ENCODE measurements at regions not wholly inside any gene's neighbourhood (a gene's known extent, or its start where the extent isn't known, plus 50 kb on each side); places are given as distances from the start of the nearest gene placed in this dataset.

DNA sequence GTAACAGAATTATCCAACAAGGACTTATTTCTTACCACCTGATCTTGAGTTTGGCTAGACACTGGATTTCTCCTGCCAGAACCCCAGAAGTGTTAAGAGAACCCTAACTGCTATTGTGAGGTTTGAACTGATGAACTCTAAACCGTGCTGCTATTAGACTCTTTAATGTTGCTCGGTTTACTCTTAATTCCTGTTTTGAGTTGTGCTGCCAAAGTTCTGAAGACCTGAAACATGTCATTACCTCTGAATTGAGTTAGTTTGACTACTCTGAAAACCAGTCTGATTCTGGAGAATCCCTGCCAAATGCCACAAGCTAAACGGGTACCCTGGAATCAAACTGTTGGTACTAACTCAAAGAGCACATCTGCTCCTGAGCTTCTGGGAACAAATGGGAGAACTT is 215.5 kb downstream of the KLF12 start:
- DNase-seq (ENCODE audit: low read depth, low spot score) (no peak), ATAC-seq (no peak)
- no peaks in the 10 kb centered on the region for H3K4me1 ChIP-seq (ENCODE audit: control insufficient read depth, insufficient read depth, low read length)
- BruUV-seq (replicated peaks) = no TSS peak
- in situ Hi-C loops (cut with HindIII; ENCODE audit: low pct_unique_long_range_greater_than_20kb, low sequenced_read_pairs) (no loop called here), intact Hi-C loops (cut with micrococcal nuclease; ENCODE audit: unreplicated experiment) (no loop called here)
- POLR2A ChIA-PET = no interaction called here
- no peak overlapping the region for H3K4me3 ChIP-seq (ENCODE audit: low read depth in 2 of 2, low read length in 2 of 2)
- CTCF ChIA-PET = no interaction called here
- no peaks in the 10 kb centered on the region for H3K36me3 ChIP-seq (ENCODE audit: control insufficient read depth, insufficient read depth, low read length)
- no peaks in the 10 kb centered on the region for H3K9me3 ChIP-seq (ENCODE audit: control insufficient read depth, insufficient read depth, low read depth, low read length)
- H3K27ac ChIP-seq (ENCODE audit: low read length) = no peak overlapping the region
- TF ChIP-seq SIN3A (IDR thresholded peaks at IDR 0.05; ENCODE audit: borderline replicate concordance, insufficient read depth, low read depth, low read length) (no peak), POLR2AphosphoS5 (IDR thresholded peaks at IDR 0.05; ENCODE audit: low read depth, low read length) (no peak), TCF7L2 (IDR thresholded peaks at IDR 0.05; ENCODE audit: low read depth, low read length) (no peak)
- TF ChIP-seq, protein P1, sequence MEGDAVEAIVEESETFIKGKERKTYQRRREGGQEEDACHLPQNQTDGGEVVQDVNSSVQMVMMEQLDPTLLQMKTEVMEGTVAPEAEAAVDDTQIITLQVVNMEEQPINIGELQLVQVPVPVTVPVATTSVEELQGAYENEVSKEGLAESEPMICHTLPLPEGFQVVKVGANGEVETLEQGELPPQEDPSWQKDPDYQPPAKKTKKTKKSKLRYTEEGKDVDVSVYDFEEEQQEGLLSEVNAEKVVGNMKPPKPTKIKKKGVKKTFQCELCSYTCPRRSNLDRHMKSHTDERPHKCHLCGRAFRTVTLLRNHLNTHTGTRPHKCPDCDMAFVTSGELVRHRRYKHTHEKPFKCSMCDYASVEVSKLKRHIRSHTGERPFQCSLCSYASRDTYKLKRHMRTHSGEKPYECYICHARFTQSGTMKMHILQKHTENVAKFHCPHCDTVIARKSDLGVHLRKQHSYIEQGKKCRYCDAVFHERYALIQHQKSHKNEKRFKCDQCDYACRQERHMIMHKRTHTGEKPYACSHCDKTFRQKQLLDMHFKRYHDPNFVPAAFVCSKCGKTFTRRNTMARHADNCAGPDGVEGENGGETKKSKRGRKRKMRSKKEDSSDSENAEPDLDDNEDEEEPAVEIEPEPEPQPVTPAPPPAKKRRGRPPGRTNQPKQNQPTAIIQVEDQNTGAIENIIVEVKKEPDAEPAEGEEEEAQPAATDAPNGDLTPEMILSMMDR (IDR thresholded peaks at IDR 0.05) = no peak
- TF ChIP-seq, protein P2, sequence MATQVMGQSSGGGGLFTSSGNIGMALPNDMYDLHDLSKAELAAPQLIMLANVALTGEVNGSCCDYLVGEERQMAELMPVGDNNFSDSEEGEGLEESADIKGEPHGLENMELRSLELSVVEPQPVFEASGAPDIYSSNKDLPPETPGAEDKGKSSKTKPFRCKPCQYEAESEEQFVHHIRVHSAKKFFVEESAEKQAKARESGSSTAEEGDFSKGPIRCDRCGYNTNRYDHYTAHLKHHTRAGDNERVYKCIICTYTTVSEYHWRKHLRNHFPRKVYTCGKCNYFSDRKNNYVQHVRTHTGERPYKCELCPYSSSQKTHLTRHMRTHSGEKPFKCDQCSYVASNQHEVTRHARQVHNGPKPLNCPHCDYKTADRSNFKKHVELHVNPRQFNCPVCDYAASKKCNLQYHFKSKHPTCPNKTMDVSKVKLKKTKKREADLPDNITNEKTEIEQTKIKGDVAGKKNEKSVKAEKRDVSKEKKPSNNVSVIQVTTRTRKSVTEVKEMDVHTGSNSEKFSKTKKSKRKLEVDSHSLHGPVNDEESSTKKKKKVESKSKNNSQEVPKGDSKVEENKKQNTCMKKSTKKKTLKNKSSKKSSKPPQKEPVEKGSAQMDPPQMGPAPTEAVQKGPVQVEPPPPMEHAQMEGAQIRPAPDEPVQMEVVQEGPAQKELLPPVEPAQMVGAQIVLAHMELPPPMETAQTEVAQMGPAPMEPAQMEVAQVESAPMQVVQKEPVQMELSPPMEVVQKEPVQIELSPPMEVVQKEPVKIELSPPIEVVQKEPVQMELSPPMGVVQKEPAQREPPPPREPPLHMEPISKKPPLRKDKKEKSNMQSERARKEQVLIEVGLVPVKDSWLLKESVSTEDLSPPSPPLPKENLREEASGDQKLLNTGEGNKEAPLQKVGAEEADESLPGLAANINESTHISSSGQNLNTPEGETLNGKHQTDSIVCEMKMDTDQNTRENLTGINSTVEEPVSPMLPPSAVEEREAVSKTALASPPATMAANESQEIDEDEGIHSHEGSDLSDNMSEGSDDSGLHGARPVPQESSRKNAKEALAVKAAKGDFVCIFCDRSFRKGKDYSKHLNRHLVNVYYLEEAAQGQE (IDR thresholded peaks at IDR 0.05; ENCODE audit: insufficient read depth in 1 of 2, low read depth in 2 of 2, low read length in 1 of 2) = no peak
- no peaks in the 10 kb centered on the region for H3K27me3 ChIP-seq (ENCODE audit: control insufficient read depth, insufficient read depth, low read length)

DNA sequence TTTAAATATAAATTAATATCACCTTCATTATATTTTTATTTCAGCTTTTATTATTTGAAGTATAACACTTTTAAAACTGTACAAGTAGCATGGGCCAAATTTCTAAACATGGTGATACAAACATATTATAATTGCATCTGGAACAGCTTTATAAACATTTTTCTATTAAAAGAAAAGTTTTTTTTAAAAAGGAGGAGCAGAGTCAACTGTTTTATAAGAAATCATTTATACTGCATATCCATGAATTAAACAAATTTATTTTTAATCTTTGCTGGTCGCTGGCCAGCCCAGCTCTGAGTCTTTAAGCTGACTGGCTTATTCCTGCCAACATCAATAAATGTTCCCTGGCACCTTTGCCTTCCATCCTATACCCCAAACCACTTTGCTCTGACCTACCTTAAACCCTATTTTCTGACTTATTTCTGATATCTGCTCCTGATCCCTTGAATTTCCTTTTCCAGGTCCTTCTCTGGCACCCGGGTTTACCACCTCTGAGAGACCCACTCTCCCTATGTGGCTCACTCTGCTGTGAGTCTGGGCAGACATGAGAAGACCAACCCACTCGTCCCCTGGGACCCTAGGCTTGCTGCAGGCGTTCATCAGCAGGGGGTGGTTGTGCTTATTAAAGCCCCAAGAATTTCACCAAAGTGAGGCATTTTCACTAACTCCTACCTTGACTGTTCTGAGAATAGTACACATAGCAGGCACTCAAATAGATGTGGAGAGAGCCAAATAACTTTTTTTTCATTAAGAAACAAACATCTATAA is 220.3 kb downstream of the KLF12 start:
- no peaks in the 10 kb centered on the region for H3K9me3 ChIP-seq (ENCODE audit: control insufficient read depth, insufficient read depth, low read depth, low read length)
- H3K27me3 ChIP-seq (ENCODE audit: control insufficient read depth, insufficient read depth, low read length) = no peaks in the 10 kb centered on the region
- no peak overlapping the region for H3K27ac ChIP-seq (ENCODE audit: low read length)
- ATAC-seq (no peak), DNase-seq (ENCODE audit: low read depth, low spot score) (no peak)
- no peak overlapping the region for H3K4me3 ChIP-seq (ENCODE audit: low read depth in 2 of 2, low read length in 2 of 2)
- no TSS peak for BruUV-seq (replicated peaks)
- in situ Hi-C loops (cut with HindIII; ENCODE audit: low pct_unique_long_range_greater_than_20kb, low sequenced_read_pairs) (no loop called here), intact Hi-C loops (cut with micrococcal nuclease; ENCODE audit: unreplicated experiment) (no loop called here)
- POLR2A ChIA-PET = no interaction called here
- H3K4me1 ChIP-seq (ENCODE audit: control insufficient read depth, insufficient read depth, low read length) = no peaks in the 10 kb centered on the region
- TF ChIP-seq TCF7L2 (IDR thresholded peaks at IDR 0.05; ENCODE audit: low read depth, low read length) (no peak), SIN3A (IDR thresholded peaks at IDR 0.05; ENCODE audit: borderline replicate concordance, insufficient read depth, low read depth, low read length) (no peak), POLR2AphosphoS5 (IDR thresholded peaks at IDR 0.05; ENCODE audit: low read depth, low read length) (no peak)
- TF ChIP-seq, protein P2 (IDR thresholded peaks at IDR 0.05; ENCODE audit: insufficient read depth in 1 of 2, low read depth in 2 of 2, low read length in 1 of 2) = no peak
- H3K36me3 ChIP-seq (ENCODE audit: control insufficient read depth, insufficient read depth, low read length) = no peaks in the 10 kb centered on the region
- CTCF ChIA-PET = no interaction called here
